Skeletal muscle tissue (tissue), 3 donors: ENCODE measurements at regions not wholly inside any gene's neighbourhood (a gene's known extent, or its start where the extent isn't known, plus 50 kb on each side); places are given as distances from the start of the nearest gene placed in this dataset.

ENCODE experiments used
- H3K27ac ChIP-seq: one replicate; pipeline ENCODE4 v1.7.0; 2013; ENCODE audit warnings: mild to moderate bottlenecking, low read depth, low read length, inconsistent platforms
- H3K27me3 ChIP-seq, 3 donors: one replicate each; pipeline ENCODE4 v1.7.0; 2013; ENCODE audit warnings: low read length in 3 of 3; ENCODE audit not compliant: control insufficient read depth in 3 of 3, insufficient read depth in 3 of 3
- H3K36me3 ChIP-seq, 3 donors: one replicate each; pipeline ENCODE4 v1.7.0; 2013; ENCODE audit warnings: low read length in 3 of 3; ENCODE audit not compliant: control insufficient read depth in 3 of 3, insufficient read depth in 3 of 3
- H3K4me1 ChIP-seq, 3 donors: one replicate each; pipeline ENCODE4 v1.7.0; 2013; ENCODE audit warnings: low read length in 3 of 3, mild to moderate bottlenecking in 3 of 3; ENCODE audit not compliant: control insufficient read depth in 3 of 3, insufficient read depth in 3 of 3
- H3K4me3 ChIP-seq, 3 donors: one replicate each; pipeline ENCODE4 v1.7.0; 2013; ENCODE audit warnings: low read length in 3 of 3
- H3K9ac ChIP-seq, 3 donors: one replicate each; pipeline ENCODE4 v1.7.0; 2013; ENCODE audit warnings: low read length in 3 of 3, mild to moderate bottlenecking in 3 of 3, moderate library complexity in 2 of 3, low read depth in 1 of 3
- H3K9me3 ChIP-seq, 3 donors: one replicate each; pipeline ENCODE4 v1.7.0; 2013; ENCODE audit warnings: low read length in 3 of 3; ENCODE audit not compliant: control insufficient read depth in 3 of 3
- donor health status: Osteomylitis.

- H3K4me1 ChIP-seq = peaks cover 0 to 12% (median 9%) of the 10 kb centered on the region in 3 donors
- H3K9ac ChIP-seq = peak overlapping the region; percentile 27 to 52 (median 44)
- H3K27ac ChIP-seq = no peak overlapping the region
- H3K27me3 ChIP-seq = no peaks in the 10 kb centered on the region
- H3K36me3 ChIP-seq = no peaks in the 10 kb centered on the region
- peaks cover 0 to 6% (median 2%) of the 10 kb centered on the region in 3 donors for H3K9me3 ChIP-seq
- peak overlapping the region; percentile 17 to 60 (median 47) for H3K4me3 ChIP-seq
These were observed 397.4 kb downstream of the C6orf118 start for GRCh38 chr6:164911873-164912580.

DNA sequence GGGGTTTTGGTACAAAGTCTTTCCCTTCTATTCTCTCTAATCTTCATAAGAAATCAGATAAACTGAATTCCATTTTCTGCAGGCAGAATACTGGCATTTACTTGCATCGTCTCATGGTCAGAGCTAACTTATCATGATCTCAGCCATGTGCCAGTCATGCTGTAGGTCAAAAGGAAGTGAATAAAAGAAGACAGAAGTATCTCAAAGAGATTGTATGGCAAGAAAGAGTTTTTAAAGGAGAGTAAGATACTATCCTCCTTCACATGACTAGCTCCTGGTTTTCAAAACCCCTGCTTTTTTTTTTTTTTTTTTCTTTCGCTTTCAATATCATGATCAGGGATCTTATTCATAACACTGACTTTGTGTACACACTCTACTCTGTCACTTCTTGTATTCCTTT lies 398.3 kb downstream of the C6orf118 start:
- no peak overlapping the region for H3K27ac ChIP-seq
- no peaks in the 10 kb centered on the region for H3K9me3 ChIP-seq
- H3K9ac ChIP-seq = peak overlapping the region in 1 of 3 donors; percentile 27
- H3K27me3 ChIP-seq = no peaks in the 10 kb centered on the region
- peak overlapping the region in 1 of 3 donors; percentile 60 for H3K4me3 ChIP-seq
- peaks cover 0 to 12% (median 9%) of the 10 kb centered on the region in 3 donors for H3K4me1 ChIP-seq
- no peaks in the 10 kb centered on the region for H3K36me3 ChIP-seq

GRCh38 chr6:164906766-164907165 lies 402.6 kb downstream of the C6orf118 start:
- no peaks in the 10 kb centered on the region for H3K9me3 ChIP-seq
- no peak overlapping the region for H3K4me3 ChIP-seq
- H3K9ac ChIP-seq = no peak overlapping the region
- no peaks in the 10 kb centered on the region for H3K27me3 ChIP-seq
- peaks cover 0 to 3% (median 2%) of the 10 kb centered on the region in 3 donors for H3K4me1 ChIP-seq
- H3K36me3 ChIP-seq = no peaks in the 10 kb centered on the region
- H3K27ac ChIP-seq = no peak overlapping the region

- Histone ChIP-seq H3K4me3 (no peak overlapping the region), H3K27ac (no peak overlapping the region), H3K9me3 (no peaks in the 10 kb centered on the region), H3K4me1 (no peaks in the 10 kb centered on the region), H3K36me3 (no peaks in the 10 kb centered on the region), H3K27me3 (no peaks in the 10 kb centered on the region), H3K9ac (no peak overlapping the region)
These were observed 404.1 kb downstream of the C6orf118 start for GRCh38 chr6:164905311-164905710.

DNA sequence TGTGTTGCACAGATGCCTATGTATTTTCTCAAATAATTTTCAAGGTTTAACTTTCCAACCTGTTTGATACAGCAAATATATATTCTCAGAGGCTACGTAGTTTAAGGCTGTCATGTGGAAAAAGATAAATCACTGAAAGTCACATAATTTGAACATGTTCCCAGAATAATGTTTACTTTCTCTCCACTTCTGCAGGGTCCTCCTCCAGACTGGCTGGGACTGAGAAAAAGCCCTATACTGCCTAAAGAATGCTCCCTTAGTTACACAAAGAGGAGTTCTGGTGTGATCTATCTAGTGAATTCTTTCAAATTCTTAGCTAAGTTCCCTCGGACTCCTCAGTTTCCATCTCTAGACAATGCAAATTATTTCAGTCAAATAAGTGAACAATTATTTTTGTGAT lies 411.0 kb downstream of the C6orf118 start:
- H3K4me3 ChIP-seq = no peak overlapping the region
- no peaks in the 10 kb centered on the region for H3K36me3 ChIP-seq
- no peak overlapping the region for H3K9ac ChIP-seq
- H3K27ac ChIP-seq = no peak overlapping the region
- H3K9me3 ChIP-seq = no peaks in the 10 kb centered on the region
- no peaks in the 10 kb centered on the region for H3K27me3 ChIP-seq
- no peaks in the 10 kb centered on the region for H3K4me1 ChIP-seq

GRCh38 chr6:164897523-164898235 lies 411.7 kb downstream of the C6orf118 start:
- Histone ChIP-seq H3K9me3 (no peaks in the 10 kb centered on the region), H3K9ac (no peak overlapping the region), H3K27me3 (no peaks in the 10 kb centered on the region), H3K4me3 (no peak overlapping the region), H3K4me1 (no peaks in the 10 kb centered on the region), H3K36me3 (no peaks in the 10 kb centered on the region), H3K27ac (no peak overlapping the region)

DNA sequence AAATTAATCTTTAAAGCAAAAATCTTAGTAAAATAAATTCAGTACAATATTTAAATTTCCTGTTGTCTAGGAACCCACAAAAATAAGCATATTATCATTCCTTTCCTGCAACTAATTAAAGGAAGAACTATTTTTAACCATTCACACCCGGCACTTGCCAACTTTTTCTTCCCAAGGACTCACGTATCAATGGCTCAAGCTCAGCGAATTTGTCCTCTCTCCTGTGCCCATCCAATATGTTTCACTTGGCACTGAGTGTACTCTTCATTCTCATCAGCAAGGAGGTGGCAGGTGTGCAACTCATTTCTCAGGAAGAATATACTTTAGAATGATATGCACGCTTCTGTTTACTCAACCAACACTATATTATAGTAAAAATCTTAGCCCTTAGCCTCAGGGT lies 419.4 kb downstream of the C6orf118 start:
- Histone ChIP-seq H3K4me3 (no peak overlapping the region), H3K27ac (no peak overlapping the region), H3K36me3 (no peaks in the 10 kb centered on the region), H3K4me1 (no peaks in the 10 kb centered on the region), H3K9ac (no peak overlapping the region), H3K27me3 (no peaks in the 10 kb centered on the region), H3K9me3 (no peaks in the 10 kb centered on the region)

- no peaks in the 10 kb centered on the region for H3K4me1 ChIP-seq
- no peaks in the 10 kb centered on the region for H3K27me3 ChIP-seq
- H3K4me3 ChIP-seq = no peak overlapping the region
- no peaks in the 10 kb centered on the region for H3K36me3 ChIP-seq
- H3K9me3 ChIP-seq = no peaks in the 10 kb centered on the region
- H3K9ac ChIP-seq = no peak overlapping the region
- H3K27ac ChIP-seq = no peak overlapping the region
These were observed 421.7 kb downstream of the C6orf118 start for GRCh38 chr6:164887660-164888059.

DNA sequence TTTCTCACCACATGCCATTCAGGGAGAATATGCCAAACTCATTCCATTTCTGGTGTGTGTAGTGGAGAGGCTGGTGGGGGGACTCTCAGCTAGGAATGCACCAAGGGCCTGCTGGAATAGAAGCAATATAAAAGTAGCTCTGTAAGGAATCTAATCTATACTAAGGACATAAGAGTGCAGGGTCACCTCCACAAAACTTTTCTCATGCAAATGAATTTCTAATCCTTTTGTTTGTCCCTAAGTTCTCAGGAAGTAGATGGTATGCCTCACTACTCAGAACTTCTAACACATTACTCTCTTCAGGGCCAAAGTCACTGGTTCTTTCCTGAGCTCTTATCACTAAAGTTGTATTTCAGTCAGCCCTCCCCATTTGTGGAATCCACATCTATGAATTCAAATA lies 427.2 kb downstream of the C6orf118 start:
- H3K4me3 ChIP-seq = no peak overlapping the region
- no peaks in the 10 kb centered on the region for H3K36me3 ChIP-seq
- peaks cover 0 to 3% (median 0%) of the 10 kb centered on the region in 3 donors for H3K9me3 ChIP-seq
- no peaks in the 10 kb centered on the region for H3K27me3 ChIP-seq
- H3K27ac ChIP-seq = no peak overlapping the region
- no peaks in the 10 kb centered on the region for H3K4me1 ChIP-seq
- no peak overlapping the region for H3K9ac ChIP-seq

GRCh38 chr6:164871783-164872182 lies 437.6 kb downstream of the C6orf118 start:
- H3K36me3 ChIP-seq = no peaks in the 10 kb centered on the region
- no peaks in the 10 kb centered on the region for H3K4me1 ChIP-seq

More at GRCh38 chr6:164871783-164872182, 437.6 kb downstream of the C6orf118 start:
- no peaks in the 10 kb centered on the region for H3K9me3 ChIP-seq
- no peak overlapping the region for H3K4me3 ChIP-seq
- H3K27ac ChIP-seq = no peak overlapping the region
- H3K9ac ChIP-seq = no peak overlapping the region
- H3K27me3 ChIP-seq = no peaks in the 10 kb centered on the region
